HCT116 (cell line): ENCODE measurements at regions not wholly inside any gene's neighbourhood (a gene's known extent, or its start where the extent isn't known, plus 50 kb on each side); places are given as distances from the start of the nearest gene placed in this dataset.

Source experiments
- ATAC-seq: fragments of 200-7000 bp; cut with Tn5 transposase; 2 replicates; pipeline ENCODE4 v1.9.1; 2020; ENCODE audit warnings: mild to moderate bottlenecking, moderate library complexity
- BruUV-seq: library from RNA; stranded (reverse); fragments of 400-500 nt; replicated peaks from 2 replicates; lab custom pipeline; 2021; lab: Mats Ljungman, UMichigan
- CTCF ChIA-PET: fragments of 300-600 bp; sonication (Branson Sonifier 250); formaldehyde crosslinking; loops from one replicate; lab custom pipeline; 2021; ENCODE audit warnings: antibody characterized with exemption; lab: Charles Lee
- POLR2A ChIA-PET: fragments of 300-600, 350-600 bp; sonication (Branson Sonifier 250); formaldehyde crosslinking; loops from one replicate; lab custom pipeline; 2021; ENCODE audit warnings: antibody characterized with exemption; lab: Charles Lee
- RAD21 ChIA-PET, 2 experiments: fragments of 300-600 bp; sonication (Branson Sonifier 250); formaldehyde crosslinking; loops; one replicate each; lab custom pipeline; 2023; ENCODE audit warnings: low total read pairs in 2 of 2; ENCODE audit not compliant: uncharacterized antibody in 2 of 2, unreplicated experiment in 2 of 2, low non-redundant PET in 1 of 2; lab: Charles Lee
- DNase-seq: peaks from one replicate; pipeline ENCODE4 v3.0.0-alpha.2; 2010; ENCODE audit warnings: low read depth, low spot score
- H2AFZ ChIP-seq: fragments of 200-600 bp; shearing (Covaris generic), sonication (generic); 2 replicates; pipeline ENCODE4 v1.6.1; 2017; ENCODE audit warnings: low read depth, mixed run types, mixed read lengths, antibody characterized with exemption, low read length; ENCODE audit not compliant: poor library complexity, severe bottlenecking
- H3K27ac ChIP-seq: 2 replicates; pipeline ENCODE4 v1.5.1; 2012; ENCODE audit warnings: low read depth, low read length
- H3K27me3 ChIP-seq: fragments of 200-600 bp; sonication (generic); 2 replicates; pipeline ENCODE4 v1.6.1; 2016; ENCODE audit warnings: mixed run types, low read length, mixed read lengths; ENCODE audit not compliant: insufficient read depth
- H3K36me3 ChIP-seq, 2 experiments: fragments of 200-500 bp in 1 of 2; fragments of 200-600 bp in 1 of 2; sonication (Bioruptor generic) in 1 of 2; sonication (generic) in 1 of 2; 2 replicates each; pipeline versions ENCODE4 v1.5.1 to v1.6.1; 2014 to 2016; ENCODE audit warnings: low read length in 2 of 2, inconsistent platforms in 1 of 2, mixed read lengths in 1 of 2, mixed run types in 1 of 2; ENCODE audit not compliant: insufficient read depth in 2 of 2, control insufficient read depth in 1 of 2
- H3K4me1 ChIP-seq, 2 experiments: fragments of 200-600 bp in 1 of 2; sonication (generic) in 1 of 2; 2 replicates each; pipeline versions ENCODE4 v1.5.1 to v1.6.1; 2012 to 2017; ENCODE audit warnings: low read length in 2 of 2, inconsistent platforms in 1 of 2, mild to moderate bottlenecking in 1 of 2, mixed read lengths in 1 of 2, mixed run types in 1 of 2, moderate library complexity in 1 of 2; ENCODE audit not compliant: insufficient read depth in 2 of 2, control insufficient read depth in 1 of 2
- H3K4me2 ChIP-seq: fragments of 200-600 bp; sonication (generic); 2 replicates; pipeline ENCODE4 v1.6.1; 2017; ENCODE audit warnings: mixed run types, low read length, mixed read lengths
- H3K4me3 ChIP-seq, 2 experiments: fragments of 200-600 bp in 1 of 2; sonication (generic) in 1 of 2; replicated peaks in 1 of 2; 2 replicates each; pipeline ENCODE4 v1.5.1; 2011 to 2016; ENCODE audit warnings: low read length in 2 of 2, control low read depth in 1 of 2, low read depth in 1 of 2, mild to moderate bottlenecking in 1 of 2, mixed read lengths in 1 of 2, mixed run types in 1 of 2
- H3K79me2 ChIP-seq: fragments of 200-600 bp; sonication (generic); 2 replicates; pipeline ENCODE4 v1.6.1; 2017; ENCODE audit warnings: mild to moderate bottlenecking, mixed run types, low read length, moderate library complexity, mixed read lengths; ENCODE audit not compliant: insufficient read depth
- H3K9ac ChIP-seq: fragments of 200-600 bp; sonication (generic); 2 replicates; pipeline ENCODE4 v1.6.1; 2016; ENCODE audit warnings: low read length, mixed read lengths
- H3K9me2 ChIP-seq: fragments of 200-600 bp; sonication (generic), shearing (Covaris generic); 2 replicates; pipeline ENCODE4 v1.6.1; 2017; ENCODE audit warnings: mixed run types, mild to moderate bottlenecking, moderate library complexity; ENCODE audit not compliant: insufficient read depth
- H3K9me3 ChIP-seq, 2 experiments: fragments of 200-500 bp in 1 of 2; fragments of 200-600 bp in 1 of 2; sonication (Bioruptor generic) in 1 of 2; sonication (generic) in 1 of 2; 2 replicates each; pipeline ENCODE4 v1.6.1; 2014 to 2017; ENCODE audit warnings: low read length in 2 of 2, mixed read lengths in 2 of 2, inconsistent platforms in 1 of 2, low read depth in 1 of 2, mild to moderate bottlenecking in 1 of 2, mixed run types in 1 of 2, moderate library complexity in 1 of 2; ENCODE audit not compliant: control insufficient read depth in 1 of 2, insufficient read depth in 1 of 2
- H4K20me1 ChIP-seq: fragments of 200-600 bp; sonication (generic), shearing (Covaris generic); 2 replicates; pipeline ENCODE4 v1.6.1; 2017; ENCODE audit warnings: mixed run types, mild to moderate bottlenecking, moderate library complexity; ENCODE audit not compliant: insufficient read depth
- ATF3 ChIP-seq: IDR thresholded peaks from 2 replicates; pipeline ENCODE4 v1.6.1; 2012
- CBX3 ChIP-seq: IDR thresholded peaks from 2 replicates; pipeline ENCODE4 v1.6.1; 2012; ENCODE audit warnings: low read depth
- ELF1 ChIP-seq: IDR thresholded peaks from 2 replicates; pipeline ENCODE4 v1.6.1; 2012; ENCODE audit warnings: low read depth, borderline replicate concordance
- RAD21 ChIP-seq: IDR thresholded peaks from 2 replicates; pipeline ENCODE4 v1.6.1; 2012; ENCODE audit warnings: low read depth, mild to moderate bottlenecking
- REST ChIP-seq: IDR thresholded peaks from 2 replicates; pipeline ENCODE4 v1.6.1; 2012; ENCODE audit warnings: low read depth
- SIN3A ChIP-seq: IDR thresholded peaks from 2 replicates; pipeline ENCODE4 v1.6.1; 2012; ENCODE audit warnings: low read depth
- SRF ChIP-seq: IDR thresholded peaks from 2 replicates; pipeline ENCODE4 v1.6.1; 2012; ENCODE audit warnings: low read depth
- TCF7L2 ChIP-seq: IDR thresholded peaks from 2 replicates; pipeline ENCODE4 v1.7.0; 2011; ENCODE audit warnings: borderline replicate concordance, inconsistent platforms; ENCODE audit not compliant: insufficient read depth, insufficient read length; ENCODE audit errors: extremely low read depth
- ZFX ChIP-seq: fragments of 450-650 bp; IDR thresholded peaks from 2 replicates; pipeline ENCODE4 v1.6.1; 2017
- intact Hi-C: fragments of 100-400 bp; cut with micrococcal nuclease; formaldehyde crosslinking; loops from 2 replicates; pipeline ENCODE4 v1.10.0; 2022

GRCh38 chr2:77796397-77796796 lies 274.2 kb upstream of the LRRTM4 start:
- no TSS peak for BruUV-seq
- TF ChIP-seq REST (no peak), TCF7L2 (no peak), SRF (no peak), RAD21 (no peak), ELF1 (no peak), ZFX (no peak), CBX3 (no peak), SIN3A (no peak), ATF3 (no peak)

More at GRCh38 chr2:77796397-77796796, 274.2 kb upstream of the LRRTM4 start:
- POLR2A ChIA-PET, result no interaction called here
- Histone ChIP-seq H3K9me2 (no peaks in the 10 kb centered on the region), H3K9me3 (peaks cover 0 to 4% of the 10 kb centered on the region in 2 experiments; a peak in 2 of 4 replicates), H3K36me3 (no peaks in the 10 kb centered on the region), H3K4me1 (no peaks in the 10 kb centered on the region), H3K4me3 (no peak overlapping the region), H3K27me3 (no peaks in the 10 kb centered on the region), H3K79me2 (no peaks in the 10 kb centered on the region), H2AFZ (no peak overlapping the region), H3K27ac (no peak overlapping the region), H3K9ac (no peak overlapping the region), H3K4me2 (no peak overlapping the region), H4K20me1 (no peaks in the 10 kb centered on the region)
- no peak for DNase-seq
- ATAC-seq, result no peak
- intact Hi-C loops, result no loop called here
- CTCF ChIA-PET, result no interaction called here
- RAD21 ChIA-PET, result no interaction called here
